ENCODE measurements at regions not wholly inside any gene's neighbourhood (a gene's known extent, or its start where the extent isn't known, plus 50 kb on each side); places are given as distances from the start of the nearest gene placed in this dataset.
A peak's percentile ranks its signal among the peaks of the same experiment; 100 is the strongest.

GRCh38 chr16:87226926-87227295, 90.3 kb downstream of the C16orf95 start:
- H3K27ac ChIP-seq, result no peak overlapping the region
- no peak for DNase-seq (ENCODE audit: low spot score)
- H3K36me3 ChIP-seq (replicated peaks; ENCODE audit: insufficient read depth, low read depth), result no peaks in the 10 kb centered on the region
- no peaks in the 10 kb centered on the region for H3K9me3 ChIP-seq (ENCODE audit: low read depth)
- H3K4me3 ChIP-seq, result no peak overlapping the region
- no peak overlapping the region for H3K4me2 ChIP-seq
- no peaks in the 10 kb centered on the region for H3K79me2 ChIP-seq
- no peaks in the 10 kb centered on the region for H3K4me1 ChIP-seq (ENCODE audit: insufficient read depth)
- peaks cover 7% of the 10 kb centered on the region for H3K27me3 ChIP-seq
- H3K9me2 ChIP-seq (replicated peaks; ENCODE audit: insufficient read depth), result no peaks in the 10 kb centered on the region
- TF ChIP-seq EZH2 (IDR thresholded peaks at IDR 0.05; ENCODE audit: borderline replicate concordance) (no peak), CTCF (IDR thresholded peaks at IDR 0.05; ENCODE audit: poor library complexity) (no peak), EZH2phosphoT487 (IDR thresholded peaks at IDR 0.05; ENCODE audit: low read depth, severe bottlenecking, unreplicated experiment) (no peak)
- no peaks in the 10 kb centered on the region for H4K20me1 ChIP-seq (ENCODE audit: insufficient read depth, poor library complexity, severe bottlenecking)
- no peak overlapping the region for H2AFZ ChIP-seq

DNA sequence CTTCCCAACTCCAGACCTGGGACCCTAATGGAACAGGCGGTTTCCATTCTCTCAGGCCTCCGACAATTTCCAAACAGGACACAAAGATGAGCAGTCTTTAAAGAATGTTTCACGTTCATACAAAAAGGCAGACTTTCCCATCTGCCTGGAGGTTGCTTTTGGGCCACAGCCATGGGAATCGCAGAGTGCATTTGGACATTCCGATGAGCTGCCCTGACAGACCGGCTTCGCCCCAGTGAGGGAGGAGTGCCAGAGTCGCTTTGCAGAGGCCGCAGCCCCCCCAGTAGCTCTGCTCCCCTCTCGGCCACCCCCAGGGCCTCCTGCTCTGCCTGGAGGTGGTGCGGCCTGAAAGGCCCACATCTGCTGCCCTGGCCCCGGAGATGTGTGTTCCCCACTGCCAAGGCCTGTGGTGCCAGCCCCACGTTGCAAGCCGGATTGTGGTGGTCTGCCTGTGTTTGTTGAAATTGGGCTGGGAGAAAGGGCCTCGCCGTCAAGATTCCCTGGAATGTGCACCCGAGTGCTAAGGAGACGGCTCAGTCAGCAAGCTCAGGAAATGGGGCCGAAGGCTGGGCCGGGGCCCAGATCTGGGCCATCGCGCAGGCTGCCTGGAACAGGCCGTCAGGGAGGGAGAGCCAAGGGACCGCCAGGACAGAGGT, 89.8 kb downstream of the C16orf95 start:
- H3K27ac ChIP-seq, result peak overlapping the region; percentile 63
- no peak for TF ChIP-seq EZH2phosphoT487 (IDR thresholded peaks at IDR 0.05; ENCODE audit: low read depth, severe bottlenecking, unreplicated experiment)
- TF ChIP-seq CTCF (IDR thresholded peaks at IDR 0.05; ENCODE audit: poor library complexity), result no peak
- 76% methylated on average over 24 of the region's 24 CpGs for WGBS (ENCODE audit: low lambda C conversion rate, missing lambda C conversion rate)
- H3K4me2 ChIP-seq, result no peak overlapping the region
- no peaks in the 10 kb centered on the region for H4K20me1 ChIP-seq (ENCODE audit: insufficient read depth, poor library complexity, severe bottlenecking)
- no peaks in the 10 kb centered on the region for H3K4me1 ChIP-seq (ENCODE audit: insufficient read depth)
- H3K79me2 ChIP-seq, result no peaks in the 10 kb centered on the region
- no peaks in the 10 kb centered on the region for H3K9me3 ChIP-seq (ENCODE audit: low read depth)
- H2AFZ ChIP-seq, result no peak overlapping the region
- no peak overlapping the region for H3K4me3 ChIP-seq
- DNase-seq (ENCODE audit: low spot score), result no peak
- H3K36me3 ChIP-seq (replicated peaks; ENCODE audit: insufficient read depth, low read depth), result no peaks in the 10 kb centered on the region
- H3K9me2 ChIP-seq (replicated peaks; ENCODE audit: insufficient read depth), result no peaks in the 10 kb centered on the region
- peaks cover 7% of the 10 kb centered on the region for H3K27me3 ChIP-seq

DNA sequence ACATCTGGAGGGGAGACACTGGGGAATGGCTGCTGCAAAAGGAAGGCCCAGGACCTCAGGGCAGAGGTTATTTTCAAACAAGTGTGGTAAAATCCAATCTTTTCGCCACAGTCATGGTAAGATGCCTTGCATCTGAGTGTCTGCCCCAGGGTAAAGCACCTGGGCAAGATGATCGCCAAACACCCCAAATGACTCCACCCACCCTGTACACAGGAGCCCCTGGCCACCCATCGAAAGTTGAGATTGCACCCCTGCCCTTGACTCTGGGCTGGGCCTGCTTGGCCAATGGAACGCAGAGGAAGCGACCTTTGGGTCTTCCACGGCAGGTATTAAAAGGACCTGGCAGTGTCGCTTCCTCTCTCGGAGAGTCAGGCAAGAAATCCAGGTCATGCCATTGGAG, 88.8 kb downstream of the C16orf95 start:
- Histone ChIP-seq H3K4me2 (no peak overlapping the region), H3K4me3 (no peak overlapping the region), H3K27ac (no peak overlapping the region), H3K36me3 (replicated peaks; ENCODE audit: insufficient read depth, low read depth) (no peaks in the 10 kb centered on the region), H3K4me1 (ENCODE audit: insufficient read depth) (no peaks in the 10 kb centered on the region), H3K9me2 (replicated peaks; ENCODE audit: insufficient read depth) (no peaks in the 10 kb centered on the region), H3K27me3 (peaks cover 7% of the 10 kb centered on the region), H2AFZ (no peak overlapping the region), H3K79me2 (no peaks in the 10 kb centered on the region), H3K9me3 (ENCODE audit: low read depth) (no peaks in the 10 kb centered on the region), H4K20me1 (ENCODE audit: insufficient read depth, poor library complexity, severe bottlenecking) (no peaks in the 10 kb centered on the region)
- WGBS (ENCODE audit: low lambda C conversion rate, missing lambda C conversion rate), result 89% methylated on average over 8 of the region's 8 CpGs
- TF ChIP-seq EZH2 (IDR thresholded peaks at IDR 0.05; ENCODE audit: borderline replicate concordance), result no peak
- no peak for TF ChIP-seq EZH2phosphoT487 (IDR thresholded peaks at IDR 0.05; ENCODE audit: low read depth, severe bottlenecking, unreplicated experiment)
- TF ChIP-seq CTCF (IDR thresholded peaks at IDR 0.05; ENCODE audit: poor library complexity), result no peak
- DNase-seq (ENCODE audit: low spot score), result no peak

All from hepatocyte (in vitro differentiated cells).